HepG2 (cell line): ENCODE measurements at regions not wholly inside any gene's neighbourhood (a gene's known extent, or its start where the extent isn't known, plus 50 kb on each side); places are given as distances from the start of the nearest gene placed in this dataset.

Experiments
- ATAC-seq: fragments of 200-7000 bp; cut with Tn5 transposase; 3 replicates; pipeline ENCODE4 v1.9.1; 2020; ENCODE audit warnings: mild to moderate bottlenecking, moderate library complexity
- BruUV-seq: library from RNA; stranded (reverse); fragments of 400-500 nt; replicated peaks from 2 replicates; lab custom pipeline; 2021; lab: Mats Ljungman, UMichigan
- CTCF ChIA-PET: fragments of 300-600 bp; formaldehyde crosslinking; extraction: SDS; loops from one replicate; lab custom pipeline; 2021; ENCODE audit warnings: low total read pairs, inconsistent platforms, low intra/inter-chr PET ratio; lab: Yijun Ruan, JAX
- POLR2A ChIA-PET: fragments of 350-600 bp; sonication (Branson Sonifier 250); formaldehyde crosslinking; loops from one replicate; lab custom pipeline; 2020; ENCODE audit warnings: antibody characterized with exemption, inconsistent platforms; lab: Yijun Ruan, JAX
- DNase-seq: peaks from one replicate; pipeline ENCODE4 v3.0.0-alpha.2; 2015; ENCODE audit warnings: low spot score
- FAIRE-seq: peaks from 3 replicates; lab custom pipeline; 2011; peaks lifted over from hg19 to GRCh38; lab: Jason Lieb, UNC
- H2AFZ ChIP-seq: one replicate; pipeline ENCODE4 v1.6.1; 2011; ENCODE audit warnings: low read length, inconsistent platforms
- H3K27ac ChIP-seq: fragments of 300-600 bp; 3 replicates; pipeline ENCODE4 v1.8.0; 2011; ENCODE audit warnings: mixed run types, mild to moderate bottlenecking, mixed read lengths, low read length, inconsistent platforms; ENCODE audit not compliant: insufficient read depth; ENCODE audit errors: extremely low read length
- H3K27me3 ChIP-seq, 2 experiments: fragments of 200-600 bp in 1 of 2; 2 replicates in 1 of 2; 3 replicates in 1 of 2; pipeline versions ENCODE4 v1.6.0 to v1.8.0; 2011; ENCODE audit warnings: low read length in 2 of 2, mild to moderate bottlenecking in 2 of 2, moderate library complexity in 2 of 2, inconsistent platforms in 1 of 2; ENCODE audit not compliant: insufficient read depth in 2 of 2, control insufficient read depth in 1 of 2
- H3K36me3 ChIP-seq, 2 experiments: fragments of 200-600 bp in 1 of 2; replicated peaks in 1 of 2; 2 replicates in 1 of 2; 3 replicates in 1 of 2; pipeline versions ENCODE4 v1.5.1 to v1.8.0; 2011; ENCODE audit warnings: low read length in 2 of 2, inconsistent platforms in 1 of 2; ENCODE audit not compliant: insufficient read depth in 2 of 2, control insufficient read depth in 1 of 2
- H3K4me1 ChIP-seq: 2 replicates; pipeline ENCODE4 v1.5.1; 2012; ENCODE audit warnings: low read length, inconsistent platforms; ENCODE audit not compliant: insufficient read depth
- H3K4me2 ChIP-seq: 2 replicates; pipeline ENCODE4 v1.6.0; 2011; ENCODE audit warnings: low read depth, low read length, inconsistent platforms
- H3K4me3 ChIP-seq, 3 experiments: fragments of 200-600 bp in 1 of 3; sonication (generic), shearing (Covaris generic) in 1 of 3; replicated peaks in 1 of 3; 2 replicates each; pipeline ENCODE4 v1.5.1; 2011 to 2016; ENCODE audit warnings: low read length in 3 of 3, inconsistent platforms in 2 of 3, low read depth in 2 of 3, mild to moderate bottlenecking in 2 of 3, control low read depth in 1 of 3, mixed read lengths in 1 of 3; ENCODE audit not compliant: insufficient read depth in 1 of 3
- H3K79me2 ChIP-seq: one replicate; pipeline ENCODE4 v1.6.1; 2011; ENCODE audit warnings: low read length, inconsistent platforms; ENCODE audit not compliant: insufficient read depth
- H3K9ac ChIP-seq: 2 replicates; pipeline ENCODE4 v1.6.0; 2011; ENCODE audit warnings: mild to moderate bottlenecking, low read depth, low read length, inconsistent platforms; ENCODE audit not compliant: insufficient read depth
- H3K9me3 ChIP-seq: 2 replicates; pipeline ENCODE4 v1.5.1; 2012; ENCODE audit warnings: mild to moderate bottlenecking, low read length
- H4K20me1 ChIP-seq: 2 replicates; pipeline ENCODE4 v1.6.0; 2011; ENCODE audit warnings: inconsistent platforms, mild to moderate bottlenecking, low read length, moderate library complexity; ENCODE audit not compliant: insufficient read depth
- FOXA3 ChIP-seq: IDR thresholded peaks from 2 replicates; pipeline ENCODE4 v1.6.1; 2016; ENCODE audit warnings: missing genetic modification reagents, missing compliant biosample characterization
- GLMP ChIP-seq: sonication (generic); formaldehyde crosslinking; IDR thresholded peaks from 2 replicates; pipeline ENCODE4 v1.9.0; 2021; ENCODE audit warnings: missing genetic modification reagents, mild to moderate bottlenecking, borderline replicate concordance
- ISX ChIP-seq: sonication (generic); formaldehyde crosslinking; conservative IDR thresholded peaks from 2 replicates; pipeline ENCODE4 v1.5.0; 2020; ENCODE audit warnings: missing genetic modification reagents
- ZFP41 ChIP-seq: sonication (generic); formaldehyde crosslinking; IDR thresholded peaks from 2 replicates; pipeline ENCODE4 v1.4.0; 2020; ENCODE audit warnings: mild to moderate bottlenecking, missing genetic modification reagents, borderline replicate concordance
- ZNF652 ChIP-seq: IDR thresholded peaks from 2 replicates; pipeline ENCODE4 v1.6.1; 2016; ENCODE audit warnings: low read depth, borderline replicate concordance
- in situ Hi-C: cut with HindIII; loops from 2 replicates; pipeline ENCODE4 v1.10.0; 2017; ENCODE audit warnings: low pct_unique_long_range_greater_than_20kb; ENCODE audit not compliant: extremely low pct_ligation_motif_present
- intact Hi-C: fragments of 100-400 bp; cut with micrococcal nuclease; formaldehyde crosslinking; loops from one replicate; pipeline ENCODE4 v1.10.0; 2022; ENCODE audit not compliant: unreplicated experiment
- TF ChIP-seq, protein P1 (sequence below): sonication (generic); formaldehyde crosslinking; IDR thresholded peaks from 2 replicates; pipeline ENCODE4 v1.4.0; 2020; ENCODE audit warnings: missing genetic modification reagents
- TF ChIP-seq, protein P2 (sequence below): sonication (generic); formaldehyde crosslinking; IDR thresholded peaks from 2 replicates; pipeline ENCODE4 v1.4.0; 2020; ENCODE audit warnings: mild to moderate bottlenecking, missing genetic modification reagents
- TF ChIP-seq, protein P3 (sequence below): sonication (generic); formaldehyde crosslinking; IDR thresholded peaks from 2 replicates; pipeline ENCODE4 v1.4.0; 2020; ENCODE audit warnings: mild to moderate bottlenecking, missing genetic modification reagents

GRCh38 chr13:81283561-81283960 is 942.6 kb upstream of the SPRY2 start:
- H3K4me3 ChIP-seq = no peak overlapping the region
- no peak overlapping the region for H3K27ac ChIP-seq
- CTCF ChIA-PET = no interaction called here
- H3K9ac ChIP-seq = no peak overlapping the region
- H3K4me1 ChIP-seq = no peaks in the 10 kb centered on the region
- TF ChIP-seq, protein P1, sequence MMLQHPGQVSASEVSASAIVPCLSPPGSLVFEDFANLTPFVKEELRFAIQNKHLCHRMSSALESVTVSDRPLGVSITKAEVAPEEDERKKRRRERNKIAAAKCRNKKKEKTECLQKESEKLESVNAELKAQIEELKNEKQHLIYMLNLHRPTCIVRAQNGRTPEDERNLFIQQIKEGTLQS (CRISPR knock-in tag) = no peak
- no peak for TF ChIP-seq ZFP41 (CRISPR knock-in tag)
- TF ChIP-seq FOXA3 (CRISPR knock-in tag) = no peak
- TF ChIP-seq, protein P2, sequence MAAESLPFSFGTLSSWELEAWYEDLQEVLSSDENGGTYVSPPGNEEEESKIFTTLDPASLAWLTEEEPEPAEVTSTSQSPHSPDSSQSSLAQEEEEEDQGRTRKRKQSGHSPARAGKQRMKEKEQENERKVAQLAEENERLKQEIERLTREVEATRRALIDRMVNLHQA = no peak
- no peak for TF ChIP-seq GLMP (CRISPR knock-in tag)
- no peak for TF ChIP-seq ISX
- TF ChIP-seq, protein P3, sequence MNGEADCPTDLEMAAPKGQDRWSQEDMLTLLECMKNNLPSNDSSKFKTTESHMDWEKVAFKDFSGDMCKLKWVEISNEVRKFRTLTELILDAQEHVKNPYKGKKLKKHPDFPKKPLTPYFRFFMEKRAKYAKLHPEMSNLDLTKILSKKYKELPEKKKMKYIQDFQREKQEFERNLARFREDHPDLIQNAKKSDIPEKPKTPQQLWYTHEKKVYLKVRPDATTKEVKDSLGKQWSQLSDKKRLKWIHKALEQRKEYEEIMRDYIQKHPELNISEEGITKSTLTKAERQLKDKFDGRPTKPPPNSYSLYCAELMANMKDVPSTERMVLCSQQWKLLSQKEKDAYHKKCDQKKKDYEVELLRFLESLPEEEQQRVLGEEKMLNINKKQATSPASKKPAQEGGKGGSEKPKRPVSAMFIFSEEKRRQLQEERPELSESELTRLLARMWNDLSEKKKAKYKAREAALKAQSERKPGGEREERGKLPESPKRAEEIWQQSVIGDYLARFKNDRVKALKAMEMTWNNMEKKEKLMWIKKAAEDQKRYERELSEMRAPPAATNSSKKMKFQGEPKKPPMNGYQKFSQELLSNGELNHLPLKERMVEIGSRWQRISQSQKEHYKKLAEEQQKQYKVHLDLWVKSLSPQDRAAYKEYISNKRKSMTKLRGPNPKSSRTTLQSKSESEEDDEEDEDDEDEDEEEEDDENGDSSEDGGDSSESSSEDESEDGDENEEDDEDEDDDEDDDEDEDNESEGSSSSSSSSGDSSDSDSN (CRISPR knock-in tag) = no peak
- TF ChIP-seq ZNF652 (CRISPR knock-in tag) = no peak
- TF ChIP-seq, all 625 proteins: peak for 0
- Histone ChIP-seq H3K36me3 (no peaks in the 10 kb centered on the region), H3K9me3 (no peaks in the 10 kb centered on the region), H3K4me2 (no peak overlapping the region), H3K79me2 (no peaks in the 10 kb centered on the region), H3K27me3 (no peaks in the 10 kb centered on the region), H4K20me1 (no peaks in the 10 kb centered on the region), H2AFZ (no peak overlapping the region)
- ATAC-seq (no peak), FAIRE-seq (no peak), DNase-seq (no peak)
- intact Hi-C loops (no loop called here), in situ Hi-C loops (no loop called here)
- no TSS peak for BruUV-seq
- POLR2A ChIA-PET = no interaction called here
